ENCODE measurements at regions not wholly inside any gene's neighbourhood (a gene's known extent, or its start where the extent isn't known, plus 50 kb on each side); places are given as distances from the start of the nearest gene placed in this dataset.

- TF ChIP-seq CTCF (IDR thresholded peaks at IDR 0.05; ENCODE audit: low read depth, low read length) (no peak), EZH2phosphoT487 (IDR thresholded peaks at IDR 0.05; ENCODE audit: low read depth) (no peak)
- peaks cover 4% of the 10 kb centered on the region for H3K36me3 ChIP-seq (replicated peaks; ENCODE audit: low read depth, low read length)
- peak overlapping the region; percentile 50 for H3K4me2 ChIP-seq (ENCODE audit: low read length)
- H2AFZ ChIP-seq (ENCODE audit: low read depth, low read length), result no peak overlapping the region
- H3K4me1 ChIP-seq (ENCODE audit: low read length), result peaks cover 56% of the 10 kb centered on the region
- H3K9ac ChIP-seq (ENCODE audit: low read length), result peak overlapping the region; percentile 81; the same call in 1 of the 2 replicates
- no peaks in the 10 kb centered on the region for H4K20me1 ChIP-seq (ENCODE audit: insufficient read depth, low read length)
- H3K27ac ChIP-seq (ENCODE audit: low read length), result peak overlapping the region; percentile 5; the same call in 1 of the 2 replicates
- H3K27me3 ChIP-seq (ENCODE audit: low read depth, low read length), result no peaks in the 10 kb centered on the region
- H3K4me3 ChIP-seq (ENCODE audit: low read length), result peak overlapping the region; percentile 20; the same call in 1 of the 2 replicates
- H3K79me2 ChIP-seq (ENCODE audit: low read length), result peaks cover 18% of the 10 kb centered on the region; the same call in 1 of the 2 replicates
- H3K9me3 ChIP-seq (ENCODE audit: insufficient read depth, low read length), result no peaks in the 10 kb centered on the region
Observed at GRCh38 chr7:17521437-17521836, 223.0 kb downstream of the AHR start.

- Histone ChIP-seq H4K20me1 (ENCODE audit: insufficient read depth, low read length) (no peaks in the 10 kb centered on the region), H3K79me2 (ENCODE audit: low read length) (peaks cover 18% of the 10 kb centered on the region; the same call in 1 of the 2 replicates), H3K27me3 (ENCODE audit: low read depth, low read length) (no peaks in the 10 kb centered on the region), H3K4me2 (ENCODE audit: low read length) (peak overlapping the region; percentile 64), H3K9ac (ENCODE audit: low read length) (peak overlapping the region; percentile 81), H3K4me3 (ENCODE audit: low read length) (peak overlapping the region; percentile 74), H3K27ac (ENCODE audit: low read length) (peak overlapping the region; percentile 90), H3K9me3 (ENCODE audit: insufficient read depth, low read length) (no peaks in the 10 kb centered on the region), H3K36me3 (replicated peaks; ENCODE audit: low read depth, low read length) (no peaks in the 10 kb centered on the region), H3K4me1 (ENCODE audit: low read length) (peaks cover 67% of the 10 kb centered on the region), H2AFZ (ENCODE audit: low read depth, low read length) (no peak overlapping the region)
- TF ChIP-seq CTCF (IDR thresholded peaks at IDR 0.05; ENCODE audit: low read depth, low read length), result no peak
- no peak for TF ChIP-seq EZH2phosphoT487 (IDR thresholded peaks at IDR 0.05; ENCODE audit: low read depth)
Observed at GRCh38 chr7:17523813-17524739, 225.6 kb downstream of the AHR start.

- peak overlapping the region; percentile 64 for H3K4me2 ChIP-seq (ENCODE audit: low read length)
- H3K36me3 ChIP-seq (replicated peaks; ENCODE audit: low read depth, low read length), result no peaks in the 10 kb centered on the region
- H3K9ac ChIP-seq (ENCODE audit: low read length), result peak overlapping the region; percentile 81
- TF ChIP-seq CTCF (IDR thresholded peaks at IDR 0.05; ENCODE audit: low read depth, low read length), result no peak
- no peak for TF ChIP-seq EZH2phosphoT487 (IDR thresholded peaks at IDR 0.05; ENCODE audit: low read depth)
- H3K27ac ChIP-seq (ENCODE audit: low read length), result peak overlapping the region; percentile 90
- no peaks in the 10 kb centered on the region for H3K27me3 ChIP-seq (ENCODE audit: low read depth, low read length)
- peaks cover 18% of the 10 kb centered on the region; the same call in 1 of the 2 replicates for H3K79me2 ChIP-seq (ENCODE audit: low read length)
- H3K4me1 ChIP-seq (ENCODE audit: low read length), result peaks cover 69% of the 10 kb centered on the region
- H2AFZ ChIP-seq (ENCODE audit: low read depth, low read length), result no peak overlapping the region
- H4K20me1 ChIP-seq (ENCODE audit: insufficient read depth, low read length), result no peaks in the 10 kb centered on the region
- no peaks in the 10 kb centered on the region for H3K9me3 ChIP-seq (ENCODE audit: insufficient read depth, low read length)
- peak overlapping the region; percentile 74 for H3K4me3 ChIP-seq (ENCODE audit: low read length)
Observed at GRCh38 chr7:17524746-17525145, 226.3 kb downstream of the AHR start.

GRCh38 chr7:17526621-17527020 lies 228.2 kb downstream of the AHR start:
- Histone ChIP-seq H3K4me1 (ENCODE audit: low read length) (peaks cover 72% of the 10 kb centered on the region), H3K36me3 (replicated peaks; ENCODE audit: low read depth, low read length) (no peaks in the 10 kb centered on the region), H3K9ac (ENCODE audit: low read length) (peak overlapping the region; percentile 31), H3K79me2 (ENCODE audit: low read length) (peaks cover 11% of the 10 kb centered on the region; the same call in 1 of the 2 replicates), H3K9me3 (ENCODE audit: insufficient read depth, low read length) (no peaks in the 10 kb centered on the region), H4K20me1 (ENCODE audit: insufficient read depth, low read length) (no peaks in the 10 kb centered on the region), H3K27me3 (ENCODE audit: low read depth, low read length) (no peaks in the 10 kb centered on the region), H3K27ac (ENCODE audit: low read length) (peak overlapping the region; percentile 90), H3K4me3 (ENCODE audit: low read length) (peak overlapping the region; percentile 43), H3K4me2 (ENCODE audit: low read length) (peak overlapping the region; percentile 64), H2AFZ (ENCODE audit: low read depth, low read length) (0 out of 2 replicates have a peak overlapping the region, but pooled peaks have one; percentile 37)
- no peak for TF ChIP-seq EZH2phosphoT487 (IDR thresholded peaks at IDR 0.05; ENCODE audit: low read depth)
- TF ChIP-seq CTCF (IDR thresholded peaks at IDR 0.05; ENCODE audit: low read depth, low read length), result no peak
